ENCODE measurements at regions not wholly inside any gene's neighbourhood (a gene's known extent, or its start where the extent isn't known, plus 50 kb on each side); places are given as distances from the start of the nearest gene placed in this dataset.
A peak's percentile ranks its signal among the peaks of the same experiment; 100 is the strongest.
"Not testable (repeated sequence)": the region's sequence is repeated elsewhere in the genome, so short reads cannot be mapped to it uniquely, and the experiment has no call there.

DNA sequence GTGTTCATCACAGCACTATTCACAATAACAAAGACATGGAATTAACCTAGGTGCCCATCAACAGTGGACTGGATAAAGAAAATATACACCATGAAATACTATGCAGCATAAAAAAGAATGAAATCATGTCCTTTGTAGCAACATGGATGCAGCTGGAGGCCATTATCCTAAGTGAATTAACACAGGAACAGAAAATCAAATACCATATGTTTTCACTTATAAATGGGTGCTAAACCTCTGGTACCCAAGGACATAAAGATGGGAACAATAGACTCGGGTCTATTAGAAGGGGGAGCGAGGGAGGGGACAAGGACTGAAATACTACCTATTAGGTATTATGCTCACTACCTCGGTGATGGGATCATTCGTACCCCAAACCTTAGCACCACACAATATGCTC is 66.4 kb upstream of the PTPN13 start:
- DNase-seq (ENCODE audit: low spot score), result not testable (repeated sequence)

DNA sequence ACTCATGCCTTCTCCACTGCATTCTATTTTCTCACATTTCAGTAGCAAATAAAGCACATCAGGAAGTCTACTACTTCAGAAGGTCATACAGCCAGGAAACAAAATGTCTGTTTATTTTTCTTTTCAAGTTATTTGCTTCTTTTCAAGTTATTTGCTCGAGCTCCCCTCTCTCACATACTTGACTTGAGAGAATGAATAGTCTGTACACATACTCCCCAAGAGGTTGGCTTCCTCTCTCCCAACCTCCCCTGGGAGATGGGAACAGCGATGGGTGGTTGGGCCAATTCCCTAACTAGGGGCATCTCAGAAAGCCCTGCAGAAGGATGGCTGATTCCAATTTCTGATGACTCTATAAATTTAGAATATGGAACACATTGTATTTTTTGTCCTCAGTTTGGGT is 64.7 kb upstream of the PTPN13 start:
- DNase-seq (ENCODE audit: low spot score), result no peak

DNA sequence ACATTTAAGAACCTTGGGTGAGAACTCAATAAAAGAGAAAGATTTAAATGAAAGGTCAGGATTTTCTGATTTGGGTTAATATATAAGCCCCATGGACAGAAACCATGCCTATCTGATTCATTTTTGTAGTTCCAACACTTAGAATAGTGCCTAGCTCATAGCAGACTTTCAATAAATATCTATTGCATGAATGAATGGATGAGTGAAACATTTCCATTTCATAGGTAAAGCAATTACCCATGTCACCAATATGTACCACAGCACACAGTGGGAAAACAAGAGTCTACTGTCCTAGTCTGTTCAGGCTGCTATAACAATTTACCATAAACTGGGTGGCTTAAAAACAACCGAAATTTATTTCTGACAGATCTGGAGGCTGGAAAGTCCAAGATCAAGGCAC is 63.9 kb upstream of the PTPN13 start:
- no peak for DNase-seq (ENCODE audit: low spot score)

DNA sequence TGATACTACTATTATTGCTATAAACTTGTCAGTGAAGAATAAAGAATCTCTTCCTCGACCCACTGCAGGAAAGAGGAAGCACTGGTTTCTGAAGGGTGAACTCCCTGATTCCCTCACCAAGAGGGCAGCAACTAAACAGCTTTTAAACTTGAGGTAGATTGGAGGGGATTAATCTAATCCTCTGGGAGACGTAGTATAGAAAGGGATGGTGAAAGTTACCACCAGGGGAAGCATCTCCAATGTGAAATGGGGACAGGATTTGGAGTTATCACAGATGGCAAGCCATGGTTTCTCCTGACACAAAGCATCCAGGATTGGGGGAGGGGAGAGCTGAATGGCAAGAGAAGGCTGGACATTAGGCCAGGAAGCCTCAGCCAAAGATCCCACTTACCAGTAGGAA is 62.7 kb upstream of the PTPN13 start:
- DNase-seq (ENCODE audit: low spot score), result no peak

DNA sequence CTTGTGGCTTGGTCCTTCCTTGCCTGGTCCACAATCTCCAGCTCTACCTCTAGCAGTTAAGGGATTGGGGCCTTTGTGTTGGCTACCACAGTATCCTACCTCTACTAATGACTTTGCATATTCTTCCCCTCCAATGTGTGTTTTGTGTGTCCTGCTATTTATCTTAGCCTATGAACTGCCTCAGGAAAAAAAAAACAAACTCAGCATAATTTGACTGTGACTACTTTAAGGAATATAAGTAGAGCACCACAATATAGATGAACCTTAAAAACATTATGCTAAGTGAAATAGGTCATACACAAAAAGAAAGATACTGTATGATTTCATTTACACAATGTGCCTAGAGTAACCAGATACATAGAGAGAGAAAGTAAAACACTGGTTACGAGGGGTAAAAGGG is 61.3 kb upstream of the PTPN13 start:
- no peak for DNase-seq (ENCODE audit: low spot score)

DNA sequence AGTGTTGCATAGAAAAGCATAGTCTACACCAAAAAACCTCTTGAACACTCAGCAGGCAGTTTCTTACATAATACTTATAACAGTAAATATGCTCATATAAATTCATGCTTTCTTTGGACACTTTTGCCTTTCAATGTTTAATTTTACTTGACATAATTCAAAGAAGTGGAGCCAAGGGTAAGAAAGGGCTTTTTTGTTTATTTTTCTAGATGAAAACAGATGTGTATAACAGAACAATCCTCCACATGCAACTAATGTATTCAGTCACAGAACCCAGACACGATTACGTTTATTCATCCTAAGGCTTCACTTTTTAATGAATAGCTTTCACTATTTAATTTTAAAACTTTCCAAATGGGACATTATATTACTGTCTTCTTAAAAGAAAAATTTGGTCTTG is 58.0 kb upstream of the PTPN13 start:
- DNase-seq (ENCODE audit: low spot score), result no peak

DNA sequence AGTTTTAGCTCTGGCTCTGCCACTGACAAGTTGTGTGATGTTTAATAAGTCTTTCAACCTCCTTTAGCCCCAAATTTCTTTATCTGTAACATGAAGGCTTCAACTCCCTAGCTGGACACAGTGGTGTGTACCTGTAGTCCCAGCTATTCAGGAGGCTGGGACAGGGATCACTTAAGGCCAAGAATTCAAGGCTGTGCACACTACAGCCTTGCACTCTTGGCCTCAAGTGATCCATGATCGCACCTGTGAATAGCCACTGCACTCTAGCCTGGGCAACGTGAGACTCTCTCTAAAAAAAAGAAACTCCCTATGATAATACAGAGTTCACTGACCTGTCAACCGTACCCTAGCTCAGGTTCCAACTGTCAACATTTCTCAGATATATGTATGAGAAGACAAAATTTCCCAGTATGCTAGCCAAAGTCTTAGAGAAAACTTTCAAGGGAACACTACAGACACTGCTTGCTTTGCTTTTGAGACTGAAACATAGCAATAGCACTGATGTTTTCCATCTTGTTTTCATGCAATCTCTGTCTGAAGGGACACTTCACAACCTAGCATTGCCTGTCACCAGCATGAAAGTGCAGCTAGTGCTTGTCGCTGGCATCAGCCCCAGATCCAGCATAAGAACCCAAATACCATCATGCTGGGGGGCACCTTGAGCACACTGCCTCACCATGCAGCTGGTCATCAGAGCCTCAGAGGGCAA is 51.6 kb upstream of the PTPN13 start:
- DNase-seq (ENCODE audit: low spot score), result no peak

DNA sequence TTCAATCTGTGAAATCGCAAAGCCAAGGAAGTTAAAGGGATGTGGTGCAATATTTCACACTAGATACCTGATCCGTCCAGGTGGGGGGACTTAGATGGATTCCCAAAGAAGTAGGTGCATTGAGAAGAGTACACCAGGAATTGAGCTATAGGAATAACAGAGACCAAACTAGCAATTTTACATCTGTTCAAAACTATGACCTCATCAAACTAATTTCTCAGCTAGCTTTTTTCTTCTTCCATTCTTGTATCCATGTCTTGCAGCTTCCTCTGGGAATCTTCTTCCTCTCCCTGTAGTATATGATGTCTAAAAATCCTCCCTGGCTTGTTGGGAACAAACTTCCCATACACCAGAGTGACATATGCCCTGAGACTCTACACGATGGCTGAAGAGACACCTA is 51.0 kb upstream of the PTPN13 start:
- no peak for DNase-seq (ENCODE audit: low spot score)

DNA sequence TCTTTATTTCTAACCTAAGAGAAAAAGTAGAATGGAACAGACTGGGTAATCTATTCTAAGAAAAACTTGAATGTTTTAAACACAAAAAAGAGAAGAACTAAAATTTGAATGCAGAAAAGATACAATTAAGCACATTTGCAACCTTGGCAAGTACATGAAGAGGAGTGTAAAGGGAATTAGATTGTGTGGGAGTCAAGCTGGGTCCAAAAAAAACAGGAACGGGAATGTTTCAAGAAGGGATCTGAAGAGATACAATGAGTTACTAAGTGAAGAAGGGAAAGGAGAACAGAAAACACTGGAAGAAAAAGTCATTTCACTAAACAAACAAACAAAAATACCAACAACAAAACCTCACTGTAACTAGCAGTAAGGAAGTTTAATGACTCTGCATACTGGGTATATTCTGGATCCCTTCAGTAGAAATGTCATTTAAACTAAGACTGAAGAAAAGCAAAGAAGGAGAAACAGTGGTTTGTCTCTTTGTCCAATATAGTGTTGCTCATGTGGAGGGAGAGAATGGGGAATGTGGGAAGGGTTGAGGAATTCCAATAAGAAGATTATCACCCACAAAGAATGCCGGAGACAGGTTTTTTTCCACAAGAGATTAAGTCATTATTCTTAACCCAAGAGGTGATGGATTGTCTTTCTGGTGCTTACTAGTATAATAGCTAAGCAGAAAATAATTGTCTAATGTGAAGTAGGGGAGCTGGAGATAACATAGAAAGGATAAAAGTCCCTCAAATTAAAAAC is 50.4 kb upstream of the PTPN13 start:
- peak; percentile 25 for DNase-seq (ENCODE audit: low spot score)

DNA sequence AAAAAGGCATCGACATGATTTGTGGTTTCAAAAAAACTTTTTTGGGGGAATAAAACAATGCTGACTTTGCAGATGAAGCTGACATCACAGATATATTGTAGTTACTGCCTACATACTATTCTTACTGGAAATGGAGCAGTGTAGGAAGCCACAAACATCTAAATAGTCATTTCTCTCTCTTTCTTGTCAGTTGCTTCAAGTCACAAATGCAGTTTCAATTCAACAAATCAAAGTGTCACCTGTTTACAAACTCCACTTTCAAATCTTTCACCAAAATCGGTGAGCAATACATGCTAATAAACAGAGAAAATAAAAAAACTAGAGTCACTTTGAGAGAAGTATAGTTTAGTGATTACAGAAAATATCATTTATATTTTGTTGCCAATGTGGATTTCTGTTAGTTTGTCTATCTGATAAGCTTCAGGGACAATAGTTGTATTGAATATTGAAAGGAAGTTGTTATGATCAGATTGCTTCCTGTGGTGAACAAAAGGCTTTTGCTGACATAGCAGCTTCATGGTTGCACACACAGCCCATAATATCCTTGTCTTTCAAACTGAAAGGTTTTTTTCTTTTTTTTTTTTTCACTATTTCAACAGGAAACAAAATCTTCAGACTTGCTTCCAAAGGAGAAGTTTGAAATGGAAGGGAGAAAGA is 49.7 kb upstream of the PTPN13 start:
- no peak for DNase-seq (ENCODE audit: low spot score)

All from AG20443 (cell line).